Fibroblast of the conjunctiva (primary cell): ENCODE measurements at regions not wholly inside any gene's neighbourhood (a gene's known extent, or its start where the extent isn't known, plus 50 kb on each side); places are given as distances from the start of the nearest gene placed in this dataset.

Source experiments
- DNase-seq: peaks from one replicate; pipeline ENCODE4 v3.0.0-alpha.2; 2010; ENCODE audit warnings: low read depth

DNA sequence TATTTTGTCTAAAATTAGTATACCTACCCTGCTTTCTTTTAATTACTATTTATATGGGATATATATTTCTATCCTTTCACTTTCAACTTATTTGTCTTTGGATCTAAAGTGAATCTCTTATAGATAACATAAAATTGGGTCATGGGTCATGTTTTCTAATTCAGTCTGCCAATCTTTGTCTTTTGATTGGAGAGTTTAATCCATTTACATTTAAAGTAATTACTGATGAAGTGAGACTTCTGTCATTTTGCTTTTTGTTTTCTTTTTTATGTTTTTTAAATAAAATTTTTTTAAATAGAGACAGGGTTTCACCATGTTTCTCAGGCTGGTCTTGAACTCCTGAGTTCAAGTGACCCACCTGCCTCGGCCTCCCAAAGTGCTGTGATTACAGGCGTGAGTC, 50.5 kb upstream of the PRDM1 start:
- DNase-seq, result no peak

DNA sequence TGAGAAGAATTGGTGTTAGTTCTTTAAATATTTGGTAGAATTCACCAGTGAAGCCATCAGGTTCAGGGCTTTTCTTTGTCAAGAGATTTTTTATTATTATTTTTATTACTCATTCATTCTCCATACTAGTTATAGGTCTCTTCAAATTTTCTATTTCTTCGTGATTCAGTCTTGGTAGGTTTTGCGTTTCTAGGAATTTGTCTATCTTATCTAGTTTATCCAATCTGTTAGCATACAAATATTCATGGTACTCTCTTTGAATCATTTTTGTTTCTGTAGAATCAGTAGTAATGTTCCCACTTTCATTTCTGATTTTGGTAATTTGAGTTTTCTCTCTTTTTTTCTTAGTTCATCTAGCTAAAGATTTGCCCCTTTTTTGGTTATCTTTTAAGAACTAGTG, 52.3 kb upstream of the PRDM1 start:
- DNase-seq, result no peak

DNA sequence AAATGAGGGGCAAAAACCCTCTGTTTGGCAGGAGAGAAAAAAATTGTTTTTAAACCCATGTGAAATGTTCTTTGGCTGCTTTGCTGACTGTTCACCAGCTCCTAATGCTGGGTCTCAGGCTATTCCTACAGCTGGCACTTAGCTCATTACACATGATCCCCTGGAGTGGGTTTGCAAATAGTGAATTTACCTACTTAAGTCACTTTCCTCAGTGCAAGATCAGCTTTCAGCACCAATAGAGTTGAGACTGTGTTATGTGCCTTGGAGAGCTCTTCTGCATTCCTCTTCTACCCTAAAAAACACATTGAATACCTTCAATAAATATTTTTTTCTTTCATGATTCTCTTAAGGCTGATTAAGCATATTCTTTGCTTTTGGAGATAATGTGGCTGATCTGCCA, 58.4 kb upstream of the PRDM1 start:
- DNase-seq, result no peak

DNA sequence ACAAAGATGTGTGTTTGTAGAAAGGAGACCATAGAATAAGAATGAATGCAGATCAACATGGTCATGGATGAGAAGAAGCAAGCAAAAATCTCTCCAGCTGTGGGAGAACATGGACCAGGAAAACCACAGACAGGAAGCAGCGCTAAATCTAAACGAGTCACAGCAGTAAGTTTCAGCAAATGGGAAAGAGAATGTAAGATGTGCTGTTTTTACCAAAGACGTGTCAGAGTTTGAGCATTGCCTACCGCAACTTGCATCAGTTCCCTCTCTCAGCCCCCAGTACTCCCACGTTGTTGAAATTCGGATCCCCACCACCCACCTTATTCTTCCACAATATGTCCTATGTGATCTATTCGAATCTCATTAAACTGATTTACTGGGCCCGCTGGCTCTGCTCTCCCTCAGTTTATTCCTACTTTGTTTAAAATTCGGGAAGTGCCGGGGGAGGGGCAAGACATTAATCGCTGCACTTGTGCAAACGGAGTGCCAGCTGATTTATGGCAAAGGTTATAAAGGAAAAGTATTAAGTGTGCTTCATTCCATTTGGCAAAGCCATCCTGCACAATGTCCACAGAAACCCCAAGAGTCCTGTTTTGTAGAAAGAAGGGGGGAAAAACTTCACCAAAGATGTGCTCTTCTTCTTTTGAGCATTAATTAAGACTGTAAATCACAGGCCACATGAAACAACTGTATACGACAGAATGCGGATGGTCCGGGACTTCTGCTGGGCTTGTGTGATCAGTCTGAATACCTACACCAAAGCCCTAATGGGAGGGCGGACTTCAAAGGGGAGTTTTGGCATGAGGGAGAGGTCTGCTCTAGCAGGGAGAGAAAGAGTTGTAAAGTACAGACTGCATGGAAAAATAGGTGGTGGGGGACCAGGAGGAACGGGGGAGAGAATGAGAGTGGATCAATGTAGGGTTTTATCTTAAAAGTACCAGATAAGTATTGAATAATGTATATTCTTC, 59.1 kb upstream of the PRDM1 start:
- DNase-seq, result no peak

DNA sequence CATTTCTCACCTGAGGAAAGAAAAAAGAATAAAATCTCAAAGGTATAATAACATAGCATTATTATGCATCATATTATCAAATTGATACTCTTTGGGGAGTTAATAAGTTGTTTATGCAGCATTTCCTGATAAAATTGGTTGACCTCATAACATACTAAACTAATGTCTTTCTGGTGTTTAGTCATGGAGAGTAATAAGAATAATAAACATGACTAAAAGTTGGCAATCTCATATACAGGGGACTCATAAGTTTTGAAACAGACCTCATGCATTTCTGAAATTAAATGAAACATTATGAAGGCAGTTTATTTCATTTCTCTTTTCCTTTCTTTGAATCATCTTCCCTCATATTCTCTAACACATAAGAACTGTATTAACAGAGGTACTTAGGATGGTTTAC, 60.5 kb upstream of the PRDM1 start:
- no peak for DNase-seq

DNA sequence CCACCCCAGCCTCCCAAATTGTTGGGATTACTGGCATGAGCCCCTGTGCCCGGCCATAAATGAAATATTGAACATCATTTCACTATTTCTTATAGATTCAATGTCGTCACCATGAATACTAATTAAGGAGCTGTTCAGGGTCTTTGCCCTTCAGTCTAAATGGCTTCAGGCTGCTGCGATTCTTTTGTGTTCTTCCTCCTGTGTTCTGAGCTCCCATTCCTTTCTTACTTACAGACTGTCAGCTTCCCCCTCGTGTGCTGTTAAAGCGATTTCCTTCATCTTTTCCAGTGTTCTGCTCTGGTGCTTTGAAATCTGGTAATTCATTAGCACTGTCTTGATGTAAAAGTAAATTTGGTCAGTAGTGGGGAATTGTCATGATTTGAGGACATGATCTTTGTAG, 63.3 kb upstream of the PRDM1 start:
- DNase-seq, result no peak

DNA sequence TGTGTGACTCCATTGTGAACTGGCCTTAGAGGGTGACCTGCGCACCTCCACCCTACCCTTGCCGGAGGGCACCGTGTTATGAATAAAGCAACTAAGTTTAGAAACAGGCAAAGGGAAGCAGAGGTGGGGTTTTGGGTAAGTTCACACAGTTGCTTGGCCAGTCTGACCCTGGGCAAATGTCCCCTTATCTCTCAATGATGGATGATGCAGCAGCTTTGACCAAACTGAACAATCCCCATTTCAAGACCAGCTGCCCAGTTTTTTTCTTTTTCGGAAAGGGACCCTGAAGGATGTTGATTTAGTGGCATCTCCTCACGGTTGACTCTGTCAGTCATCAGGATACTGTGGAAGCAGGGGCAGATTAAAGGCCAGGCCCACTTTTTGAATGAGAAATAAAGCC, 68.7 kb upstream of the PRDM1 start:
- DNase-seq, result no peak

DNA sequence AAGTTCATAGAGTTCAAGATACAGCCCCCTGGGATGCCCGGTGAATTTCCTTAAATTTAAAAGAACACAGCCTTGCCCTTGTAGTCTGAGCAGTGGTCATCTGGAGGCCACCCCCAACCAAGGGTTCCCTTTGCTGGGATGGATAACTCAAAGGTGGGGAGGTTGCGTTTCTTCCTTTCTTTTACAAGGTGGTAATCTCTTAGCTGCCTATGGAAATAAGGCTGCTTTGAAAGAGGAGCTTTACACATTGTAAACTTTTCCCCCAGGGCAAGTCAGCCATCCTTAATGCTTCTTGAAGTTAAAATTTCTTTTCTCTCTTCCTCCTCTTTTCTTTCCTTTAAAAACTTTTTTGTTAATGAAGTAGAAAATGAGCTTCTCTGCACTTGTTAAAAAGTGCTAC, 71.2 kb upstream of the PRDM1 start:
- DNase-seq, result no peak

DNA sequence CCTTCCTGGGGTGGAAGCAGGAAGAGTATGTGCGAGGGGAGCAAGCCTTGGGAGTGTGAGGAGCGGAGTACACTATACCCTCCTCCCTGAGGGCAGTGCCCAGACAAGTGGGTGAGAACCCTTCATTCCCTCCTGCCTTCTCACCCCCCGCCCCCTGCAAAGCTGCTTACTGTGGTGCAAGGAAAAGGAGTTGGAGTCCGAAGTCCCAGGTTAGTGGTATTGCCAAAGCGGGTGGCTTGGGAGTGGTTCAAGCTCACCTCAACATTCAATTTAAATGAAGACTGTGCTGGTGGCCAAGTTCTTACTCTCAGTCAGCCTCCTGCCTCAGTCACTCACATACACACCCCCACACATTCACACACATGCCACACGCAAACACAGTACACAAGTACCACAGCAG, 74.7 kb upstream of the PRDM1 start:
- DNase-seq, result no peak

DNA sequence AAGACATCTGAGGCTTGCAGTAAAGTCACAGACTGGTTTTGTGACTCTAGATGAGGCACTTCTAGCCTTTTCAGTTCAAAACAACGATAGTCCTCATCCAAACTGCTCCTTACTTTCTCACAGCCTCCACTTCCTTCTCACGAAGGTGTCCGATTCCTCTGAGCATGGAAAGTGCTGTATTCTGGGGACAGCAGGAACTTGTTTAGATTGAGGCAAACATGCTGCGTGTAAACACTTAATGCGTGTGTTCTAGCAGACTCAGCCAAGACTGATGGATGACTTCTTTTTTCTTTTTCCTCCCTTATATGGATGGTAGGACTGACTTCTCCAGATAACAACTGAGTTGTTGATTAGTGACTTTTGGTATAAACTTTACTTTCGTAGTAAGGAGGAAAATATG, 80.2 kb upstream of the PRDM1 start:
- DNase-seq, result no peak

DNA sequence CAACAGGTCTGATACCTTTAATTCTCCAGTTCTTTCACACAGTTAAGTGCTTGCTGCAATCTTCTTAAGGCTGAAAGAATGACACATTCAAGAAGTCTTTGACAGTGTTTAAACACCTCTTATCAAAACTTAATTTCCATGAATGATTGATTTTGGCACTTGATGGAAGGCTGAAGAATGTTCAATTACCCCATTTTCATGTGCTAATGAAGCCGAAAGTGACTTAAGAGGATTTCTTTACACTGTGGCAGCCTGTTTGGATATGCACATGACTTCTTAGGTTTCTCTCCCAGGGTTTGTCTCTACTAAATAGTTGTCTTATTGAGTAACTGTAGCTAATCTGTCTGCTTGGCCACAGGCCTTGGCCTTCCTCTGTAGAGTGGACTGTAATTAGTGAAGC, 81.1 kb upstream of the PRDM1 start:
- DNase-seq, result no peak

DNA sequence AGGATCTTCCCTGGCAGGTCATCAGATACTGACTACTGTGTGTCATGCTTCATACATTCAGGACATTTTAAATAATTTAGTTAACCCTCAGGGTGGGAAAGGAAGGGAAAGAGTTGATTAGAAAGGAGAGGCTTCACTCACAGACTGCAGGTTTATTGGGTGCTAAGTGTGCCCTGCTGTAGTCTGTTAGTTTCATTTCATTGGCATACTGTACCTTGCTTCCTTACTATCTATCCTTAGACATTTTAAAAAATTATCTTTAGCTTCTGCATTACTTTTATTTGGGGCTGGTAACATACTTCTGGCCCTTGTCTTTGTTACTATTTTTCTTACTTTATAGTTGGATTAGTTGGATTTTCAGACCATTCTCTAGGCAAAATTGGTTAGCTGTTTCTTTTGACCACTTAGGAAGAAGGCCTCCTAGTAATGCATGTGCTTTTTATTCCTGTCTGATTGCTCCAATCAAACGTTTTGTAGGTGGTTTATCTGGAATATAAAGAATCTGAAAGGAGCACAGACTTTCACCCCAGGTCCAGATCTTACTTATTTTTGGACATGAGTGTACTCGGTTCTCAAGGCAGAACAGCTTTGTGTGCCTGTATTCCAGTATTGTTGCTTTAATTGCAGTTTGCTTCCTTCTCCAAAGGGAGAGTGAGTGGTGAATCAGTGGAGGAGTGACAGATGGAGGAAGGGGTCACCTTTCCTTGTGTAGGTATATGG, 82.7 kb upstream of the PRDM1 start:
- DNase-seq, result no peak

DNA sequence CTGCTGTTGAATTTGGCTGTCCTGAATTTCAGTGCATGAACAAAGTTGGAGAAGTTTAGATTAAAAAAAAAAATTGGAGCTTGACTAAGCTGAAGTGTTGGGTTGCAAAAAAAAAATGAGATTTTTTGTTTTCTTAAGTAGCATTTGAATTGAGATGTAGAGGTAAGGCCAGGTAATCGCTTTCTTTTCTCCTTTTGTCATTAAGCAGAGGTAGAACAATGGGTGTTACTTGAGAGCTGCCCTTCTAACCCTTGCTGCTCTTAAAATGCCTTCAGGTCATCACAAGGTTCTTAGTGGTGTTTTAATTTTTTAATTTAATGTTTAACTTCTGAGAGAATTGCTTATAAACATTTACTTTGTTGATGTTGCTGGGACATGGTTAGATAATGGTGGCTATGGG, 84.1 kb upstream of the PRDM1 start:
- DNase-seq, result no peak

DNA sequence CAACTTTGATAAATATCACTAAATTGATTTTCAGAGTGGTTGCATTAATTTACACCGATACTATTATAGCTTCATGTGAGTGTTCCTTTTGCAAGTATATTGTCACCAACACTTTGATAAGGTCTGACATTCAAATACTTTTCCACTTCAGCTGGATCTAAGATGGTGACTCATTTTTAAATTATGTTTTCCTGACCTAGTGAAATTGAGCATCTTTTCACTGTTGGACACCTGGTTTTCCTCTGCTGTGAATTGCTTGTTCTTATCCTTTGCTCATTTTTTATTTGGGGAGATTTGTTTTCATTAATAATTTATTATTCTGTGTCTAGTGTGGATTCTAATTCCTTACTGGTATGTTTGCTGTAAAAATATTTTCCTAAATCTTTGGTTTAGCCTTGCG, 85.2 kb upstream of the PRDM1 start:
- no peak for DNase-seq

DNA sequence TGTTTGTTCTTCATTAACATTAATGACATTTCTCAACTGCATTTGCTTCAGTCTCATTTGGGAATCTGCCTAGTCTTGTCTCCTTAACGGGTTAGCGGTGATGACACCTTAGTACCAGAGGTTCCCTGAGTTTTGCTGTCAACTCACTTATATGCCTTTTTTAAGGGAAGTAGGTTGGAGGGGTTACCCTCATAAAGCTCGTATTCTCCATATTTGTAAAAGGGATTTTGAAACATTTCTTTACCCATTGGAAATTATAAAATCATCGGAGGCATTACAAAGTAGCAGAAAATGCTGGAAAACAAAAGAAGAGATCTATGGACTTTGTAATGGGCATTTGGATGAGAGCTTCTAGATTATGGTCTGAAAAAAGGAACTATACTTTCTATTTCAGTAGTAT, 88.7 kb upstream of the PRDM1 start:
- no peak for DNase-seq

DNA sequence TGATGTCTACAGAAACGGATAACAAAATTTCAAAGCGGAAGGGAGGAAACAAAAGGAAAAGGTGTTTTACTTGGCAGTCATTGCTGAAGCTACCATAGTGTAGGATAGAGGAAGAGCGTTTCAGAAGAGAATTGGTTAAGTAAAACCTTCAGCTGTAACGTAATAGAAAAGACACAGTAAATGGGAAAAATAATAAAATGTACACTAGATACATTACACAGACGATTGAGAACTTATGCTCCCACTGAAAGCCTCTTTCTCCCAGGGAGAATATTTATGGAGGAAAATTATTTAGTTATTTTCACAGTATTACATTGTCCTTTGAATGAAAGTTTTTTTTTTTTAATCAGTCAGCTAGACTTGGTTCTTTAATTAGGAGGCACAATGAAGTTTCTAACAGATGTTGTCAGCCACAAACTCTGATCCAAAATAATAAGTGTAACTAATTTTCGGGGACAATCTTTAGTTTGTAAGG, 90.7 kb upstream of the PRDM1 start:
- no peak for DNase-seq

DNA sequence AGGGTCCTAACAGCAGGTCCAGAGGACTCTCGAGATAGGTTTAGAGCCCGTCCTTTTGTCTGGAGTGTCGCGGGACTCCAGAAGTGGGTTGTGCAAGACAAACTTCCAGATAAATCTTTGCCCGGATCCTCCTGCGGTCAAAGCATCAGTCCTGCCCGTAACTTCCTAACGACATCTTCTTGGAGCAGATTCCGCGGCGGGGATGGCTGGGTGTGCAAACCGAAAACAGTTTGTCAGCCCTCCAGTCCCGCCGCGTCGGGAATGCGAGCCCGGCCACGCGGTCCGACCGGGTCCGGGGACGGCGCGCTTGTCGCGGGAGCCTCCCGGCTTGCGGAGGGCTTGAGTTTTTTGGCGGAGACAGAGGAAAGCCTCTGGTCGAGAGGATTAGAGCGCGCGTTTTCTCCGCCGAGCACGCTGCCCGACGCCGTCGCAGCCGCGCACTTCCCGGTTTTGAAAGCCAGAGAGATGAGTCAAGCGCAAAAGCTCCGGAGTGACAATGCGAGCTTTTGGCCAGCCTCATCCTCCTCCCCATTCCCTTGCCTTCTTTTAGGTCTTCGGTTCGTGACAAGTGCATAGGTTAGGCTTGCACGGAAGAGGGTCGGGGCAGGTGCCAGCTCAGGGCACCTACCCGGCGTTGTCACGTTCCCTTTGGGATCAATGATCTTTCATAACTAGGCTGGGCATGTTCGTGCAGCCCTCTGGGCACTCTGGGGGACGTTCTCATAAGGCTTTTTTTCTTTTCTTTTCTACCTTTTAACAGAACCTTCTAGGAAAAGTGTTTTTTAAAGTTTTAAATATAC, 91.3 kb upstream of the PRDM1 start:
- peak; percentile 18 for DNase-seq

DNA sequence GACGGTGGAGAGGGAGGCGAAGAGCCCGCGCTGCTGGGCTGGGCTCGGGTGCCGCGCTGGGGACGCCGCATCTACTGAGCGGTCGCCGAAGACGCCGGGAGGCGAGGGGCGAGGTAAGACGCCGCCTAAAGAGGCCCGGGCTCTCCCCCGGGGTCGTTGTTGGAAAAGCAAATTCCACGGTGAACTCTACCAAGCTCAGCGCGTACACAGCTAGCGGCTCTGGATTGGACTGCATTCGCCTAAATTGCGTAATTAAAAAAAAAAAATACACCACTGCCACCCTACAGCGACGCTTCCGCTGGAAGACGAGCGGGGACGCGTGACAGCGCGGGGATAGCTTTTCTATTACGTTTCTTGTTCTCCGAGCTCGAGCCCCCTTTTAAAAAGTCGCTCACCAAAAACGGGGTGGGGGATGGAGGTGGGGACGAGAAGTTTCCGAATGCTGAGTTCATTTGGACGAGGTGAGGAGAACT, 92.0 kb upstream of the PRDM1 start:
- DNase-seq, result no peak

DNA sequence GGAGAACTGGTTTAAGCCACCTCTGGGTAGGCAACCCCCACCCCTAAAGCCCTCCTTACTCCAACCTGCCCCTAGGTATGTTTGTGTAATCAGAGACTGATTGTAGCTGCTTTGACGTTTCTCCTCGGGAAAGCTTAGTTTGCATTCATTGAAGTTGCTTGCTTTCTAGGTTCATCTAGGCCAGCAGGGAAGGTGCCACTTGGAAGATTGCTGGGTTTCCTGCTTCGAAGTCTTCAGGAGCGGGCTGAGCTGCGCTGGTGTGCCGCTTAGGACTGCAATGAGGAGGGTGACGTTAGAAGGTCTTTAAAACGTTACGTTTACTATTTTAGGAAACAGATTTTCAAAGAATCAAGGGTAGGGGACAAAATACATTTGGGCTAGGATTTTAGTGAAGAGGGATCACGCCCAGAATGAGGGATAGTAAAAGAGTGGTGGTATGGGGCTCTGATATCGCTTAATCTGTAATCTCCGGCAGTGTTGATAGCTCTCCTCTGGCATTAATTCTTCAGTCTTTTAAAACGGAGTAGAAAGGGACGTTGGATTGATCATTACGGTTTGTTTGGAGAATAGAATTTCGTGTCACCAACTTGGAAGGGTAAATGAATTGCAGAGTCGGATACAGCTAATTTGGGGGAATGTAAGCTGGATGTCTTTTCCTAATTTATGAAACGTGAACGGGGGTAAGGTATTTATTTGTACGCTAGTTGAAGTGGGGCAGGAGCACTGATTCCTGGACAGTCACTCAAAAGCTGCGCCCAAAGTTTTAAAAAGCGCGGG, 92.6 kb upstream of the PRDM1 start:
- DNase-seq, result no peak

DNA sequence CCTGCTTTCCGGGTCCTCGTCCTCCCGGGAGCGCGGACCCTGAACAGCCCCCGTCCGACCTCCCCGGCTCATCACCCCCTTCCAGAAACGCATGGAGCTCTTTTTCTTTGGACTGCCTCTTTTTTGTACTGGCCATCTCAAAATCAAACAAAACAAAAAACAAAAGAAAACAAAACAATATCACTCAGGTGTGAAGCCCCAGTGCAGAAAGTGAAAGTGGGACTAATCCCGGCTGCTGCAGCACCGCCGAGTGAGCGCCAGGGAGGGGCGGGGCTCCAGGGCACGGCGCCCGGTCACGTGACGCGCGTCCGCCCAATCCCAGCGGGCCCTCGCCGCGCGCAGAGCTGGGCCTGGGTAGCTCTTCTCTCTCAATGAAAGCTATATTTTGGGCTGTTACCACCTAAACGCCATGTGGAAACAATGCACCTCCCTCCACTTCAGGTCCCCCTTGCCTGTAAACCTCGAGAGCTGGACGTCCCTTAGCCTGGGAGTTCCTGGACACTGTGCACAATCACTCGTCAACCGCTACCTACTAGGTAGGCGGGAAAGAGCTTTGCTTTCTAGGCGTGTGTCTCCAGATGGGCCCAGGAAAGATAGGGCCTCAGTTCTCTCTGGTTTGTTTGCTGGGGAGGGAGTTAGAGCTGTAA, 93.7 kb upstream of the PRDM1 start:
- peak; percentile 59 for DNase-seq
